Gastrocnemius medialis (tissue), 4 donors: ENCODE measurements at regions not wholly inside any gene's neighbourhood (a gene's known extent, or its start where the extent isn't known, plus 50 kb on each side); places are given as distances from the start of the nearest gene placed in this dataset.

Experiments used
- ATAC-seq, 2 donors: fragments of 150-250 bp; one replicate each; pipeline ENCODE4 v1.9.1; 2016
- DNase-seq, 2 donors: peaks; one replicate each; pipeline ENCODE4 v3.0.0-alpha.2; 2019
- H3K27ac ChIP-seq, 4 donors: fragments of 200-600 bp; sonication (generic); 1 replicate in 1 of 4; 2 replicates in 3 of 4; pipeline ENCODE4 v1.5.1; 2016 to 2018; ENCODE audit warnings: mild to moderate bottlenecking in 2 of 4, moderate library complexity in 1 of 4
- H3K27me3 ChIP-seq, 3 donors: fragments of 200-600 bp; sonication (generic) in 2 of 3; 1 replicate in 1 of 3; 2 replicates in 2 of 3; pipeline versions ENCODE4 v1.5.1 to v1.6.0; 2016 to 2019; ENCODE audit warnings: mild to moderate bottlenecking in 1 of 3, moderate library complexity in 1 of 3
- H3K36me3 ChIP-seq, 2 donors: fragments of 200-600 bp; sonication (generic) in 1 of 2; one replicate each; pipeline ENCODE4 v1.5.1; 2017 to 2018
- H3K4me1 ChIP-seq, 2 donors: fragments of 200-600 bp; sonication (generic) in 1 of 2; one replicate each; pipeline ENCODE4 v1.5.1; 2016 to 2017; ENCODE audit warnings: mild to moderate bottlenecking in 2 of 2
- H3K4me3 ChIP-seq, 4 donors: fragments of 200-600 bp; sonication (generic) in 3 of 4; 1 replicate in 1 of 4; 2 replicates in 3 of 4; pipeline ENCODE4 v1.5.1; 2016 to 2019; ENCODE audit warnings: mild to moderate bottlenecking in 2 of 4
- H3K9me3 ChIP-seq, 3 donors: fragments of 200-600 bp; sonication (generic) in 2 of 3; 1 replicate in 1 of 3; 2 replicates in 2 of 3; pipeline ENCODE4 v1.5.1; 2016 to 2019
- CTCF ChIP-seq, 5 experiments: fragments of 450-650 bp in 3 of 5; fragments of 200-600 bp in 2 of 5; sonication (generic) in 2 of 5; IDR thresholded peaks in 4 of 5; conservative IDR thresholded peaks in 1 of 5; 1 replicate in 4 of 5; 2 replicates in 1 of 5; pipeline ENCODE4 v1.5.1; 2016 to 2019; ENCODE audit warnings: antibody characterized with exemption in 5 of 5, mild to moderate bottlenecking in 3 of 5, moderate library complexity in 3 of 5
- POLR2A ChIP-seq, 2 donors: fragments of 450-650 bp; IDR thresholded peaks; one replicate each; pipeline ENCODE4 v1.6.1; 2017; ENCODE audit warnings: antibody characterized with exemption in 2 of 2, mild to moderate bottlenecking in 2 of 2, moderate library complexity in 2 of 2
- in situ Hi-C, 4 donors: fragments of 200-750 bp; cut with MboI; loops; one replicate each; pipeline versions ENCODE4 v1.15.0 to v1.8.0; 2017; ENCODE audit warnings: low sequenced_read_pairs in 4 of 4
- intact Hi-C: fragments of 100-400 bp; cut with DNase I; formaldehyde crosslinking; loops from one replicate; pipeline ENCODE4 v1.15.1; 2023; ENCODE audit warnings: low total_unique reads

GRCh38 chr6:40293460-40294185 lies 293.5 kb downstream of the LRFN2 start:
- in situ Hi-C loops, result loop anchor here in 1 of 4 donors (10.0 kb wide), 1 partner anchor 309 kb away; no protein-coding TSS in a partner anchor
- peaks cover 0 to 2% (median 0%) of the 10 kb centered on the region in 3 donors for H3K27me3 ChIP-seq

GRCh38 chr6:40293060-40293459 lies 294.1 kb downstream of the LRFN2 start:
- intact Hi-C loops (no loop called here), in situ Hi-C loops (loop anchor here in 1 of 4 donors (10.0 kb wide), 1 partner anchor 308 kb away; no protein-coding TSS in a partner anchor)
- Histone ChIP-seq H3K36me3 (no peaks in the 10 kb centered on the region), H3K4me1 (no peaks in the 10 kb centered on the region), H3K27me3 (peaks cover 0 to 2% (median 0%) of the 10 kb centered on the region in 3 donors), H3K27ac (no peak overlapping the region), H3K9me3 (no peaks in the 10 kb centered on the region), H3K4me3 (no peak overlapping the region)
- ATAC-seq (no peak), DNase-seq (no peak)
- TF ChIP-seq CTCF (IDR thresholded peaks at IDR 0.05 in 4 of 5, conservative IDR thresholded peaks at IDR 0.05 in 1 of 5) (no peak), POLR2A (IDR thresholded peaks at IDR 0.05) (no peak)

More at GRCh38 chr6:40293460-40294185, 293.5 kb downstream of the LRFN2 start:
- intact Hi-C loops, result no loop called here
- Histone ChIP-seq H3K9me3 (no peaks in the 10 kb centered on the region), H3K36me3 (no peaks in the 10 kb centered on the region), H3K27ac (no peak overlapping the region), H3K4me3 (no peak overlapping the region), H3K4me1 (no peaks in the 10 kb centered on the region)
- ATAC-seq (no peak), DNase-seq (no peak)
- no peak for TF ChIP-seq POLR2A (IDR thresholded peaks at IDR 0.05)
- TF ChIP-seq CTCF (IDR thresholded peaks at IDR 0.05 in 4 of 5, conservative IDR thresholded peaks at IDR 0.05 in 1 of 5), result no peak

- no peak for ATAC-seq
- in situ Hi-C loops, result loop anchor here in 1 of 4 donors (10.0 kb wide), 1 partner anchor 306 kb away; no protein-coding TSS in a partner anchor
Observed at GRCh38 chr6:40290816-40291215, 296.3 kb downstream of the LRFN2 start.

GRCh38 chr6:40288919-40289318 lies 298.2 kb downstream of the LRFN2 start:
- TF ChIP-seq POLR2A (IDR thresholded peaks at IDR 0.05) (no peak), CTCF (IDR thresholded peaks at IDR 0.05 in 4 of 5, conservative IDR thresholded peaks at IDR 0.05 in 1 of 5) (no peak)
- no peak overlapping the region for H3K4me3 ChIP-seq
- H3K27me3 ChIP-seq, result peaks cover 0 to 7% (median 2%) of the 10 kb centered on the region in 3 donors
- no peaks in the 10 kb centered on the region for H3K9me3 ChIP-seq
- no peaks in the 10 kb centered on the region for H3K36me3 ChIP-seq
- no peaks in the 10 kb centered on the region for H3K4me1 ChIP-seq
- in situ Hi-C loops (no loop called here), intact Hi-C loops (no loop called here)
- no peak for ATAC-seq
- no peak overlapping the region for H3K27ac ChIP-seq
- no peak for DNase-seq

More at GRCh38 chr6:40290816-40291215, 296.3 kb downstream of the LRFN2 start:
- Histone ChIP-seq H3K27ac (no peak overlapping the region), H3K27me3 (peaks cover 0 to 7% (median 2%) of the 10 kb centered on the region in 3 donors), H3K4me1 (no peaks in the 10 kb centered on the region), H3K36me3 (no peaks in the 10 kb centered on the region), H3K4me3 (no peak overlapping the region), H3K9me3 (no peaks in the 10 kb centered on the region)
- intact Hi-C loops, result no loop called here
- DNase-seq, result no peak
- no peak for TF ChIP-seq CTCF (IDR thresholded peaks at IDR 0.05 in 4 of 5, conservative IDR thresholded peaks at IDR 0.05 in 1 of 5)
